ENCODE measurements at regions not wholly inside any gene's neighbourhood (a gene's known extent, or its start where the extent isn't known, plus 50 kb on each side); places are given as distances from the start of the nearest gene placed in this dataset.

DNA sequence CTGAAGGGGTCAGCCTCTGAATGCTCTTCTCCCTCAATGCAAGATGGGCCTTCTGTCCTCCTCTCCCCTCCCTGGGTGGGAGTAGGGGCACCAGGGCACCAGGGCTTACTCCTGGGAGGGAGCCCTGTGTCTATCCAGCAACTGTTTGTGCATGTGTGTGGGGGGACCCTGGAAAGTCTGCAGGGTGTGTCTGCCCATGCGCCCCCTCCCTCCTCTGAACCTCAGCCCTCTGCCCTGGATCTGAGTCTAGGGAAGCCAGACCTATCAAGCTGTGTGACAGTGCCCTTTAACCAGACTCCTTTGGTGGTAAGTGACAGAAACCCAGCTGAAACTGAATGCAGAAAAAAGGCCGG is 213.3 kb upstream of the ZNF536 start:
- CTCF ChIA-PET (ENCODE audit: low intra/inter-chr PET ratio): no interaction called here
- intact Hi-C loops (cut with micrococcal nuclease) (no loop called here), in situ Hi-C loops (cut with MboI) (no loop called here)
- Histone ChIP-seq H3K9me3 (replicated peaks; ENCODE audit: control insufficient read depth, insufficient read depth, low read depth, low read length) (no peaks in the 10 kb centered on the region), H3K9ac (ENCODE audit: insufficient read depth in 1 of 2, low read depth in 2 of 2, low read length in 2 of 2) (no peak overlapping the region), H3K27ac (ENCODE audit: extremely low read depth, low read depth, low read length) (no peak overlapping the region), H3K4me1 (replicated peaks in 1 of 2; ENCODE audit: control insufficient read depth in 2 of 2, insufficient read depth in 2 of 2, low read length in 2 of 2) (no peaks in the 10 kb centered on the region), H2AFZ (ENCODE audit: low read depth, low read length) (no peak overlapping the region), H3K9me1 (ENCODE audit: control insufficient read depth, insufficient read depth, low read length) (no peaks in the 10 kb centered on the region), H3K4me3 (no peak overlapping the region), H3K79me2 (ENCODE audit: control insufficient read depth, insufficient read depth, low read length) (no peaks in the 10 kb centered on the region), H4K20me1 (replicated peaks; ENCODE audit: control insufficient read depth, insufficient read depth, low read length) (no peaks in the 10 kb centered on the region), H3K36me3 (ENCODE audit: control insufficient read depth, insufficient read depth, low read length) (no peaks in the 10 kb centered on the region), H3K27me3 (ENCODE audit: control insufficient read depth in 2 of 2, insufficient read depth in 2 of 2, low read length in 2 of 2) (peaks cover 3 to 20% of the 10 kb centered on the region in 2 experiments; a peak in 3 of 5 replicates), H3K4me2 (ENCODE audit: insufficient read depth, low read length) (no peak overlapping the region)
- ATAC-seq: no peak
- BruUV-seq (replicated peaks): no TSS peak
- 0% methylated on average over 1 of the region's 2 CpGs for WGBS (ENCODE audit: insufficient coverage, low coverage, missing lambda C conversion rate)
- no peak for DNase-seq (ENCODE audit: extremely low read depth in 1 of 4, low spot score in 3 of 4)
- FAIRE-seq: no peak
- POLR2A ChIA-PET: no interaction called here
- TF ChIP-seq CXXC5 (CRISPR knock-in tag; IDR thresholded peaks at IDR 0.05) (no peak), ZNF586 (CRISPR knock-in tag; conservative IDR thresholded peaks at IDR 0.05) (no peak), ZNF707 (CRISPR knock-in tag; conservative IDR thresholded peaks at IDR 0.05) (no peak), OTX1 (CRISPR knock-in tag; IDR thresholded peaks at IDR 0.05) (no peak), ZNF668 (CRISPR knock-in tag; IDR thresholded peaks at IDR 0.05) (no peak)
- TF ChIP-seq, protein P1, sequence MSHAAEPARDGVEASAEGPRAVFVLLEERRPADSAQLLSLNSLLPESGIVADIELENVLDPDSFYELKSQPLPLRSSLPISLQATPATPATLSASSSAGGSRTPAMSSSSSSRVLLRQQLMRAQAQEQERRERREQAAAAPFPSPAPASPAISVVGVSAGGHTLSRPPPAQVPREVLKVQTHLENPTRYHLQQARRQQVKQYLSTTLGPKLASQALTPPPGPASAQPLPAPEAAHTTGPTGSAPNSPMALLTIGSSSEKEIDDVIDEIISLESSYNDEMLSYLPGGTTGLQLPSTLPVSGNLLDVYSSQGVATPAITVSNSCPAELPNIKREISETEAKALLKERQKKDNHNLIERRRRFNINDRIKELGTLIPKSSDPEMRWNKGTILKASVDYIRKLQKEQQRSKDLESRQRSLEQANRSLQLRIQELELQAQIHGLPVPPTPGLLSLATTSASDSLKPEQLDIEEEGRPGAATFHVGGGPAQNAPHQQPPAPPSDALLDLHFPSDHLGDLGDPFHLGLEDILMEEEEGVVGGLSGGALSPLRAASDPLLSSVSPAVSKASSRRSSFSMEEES (CRISPR knock-in tag; IDR thresholded peaks at IDR 0.05): no peak
- TF ChIP-seq, protein P2, sequence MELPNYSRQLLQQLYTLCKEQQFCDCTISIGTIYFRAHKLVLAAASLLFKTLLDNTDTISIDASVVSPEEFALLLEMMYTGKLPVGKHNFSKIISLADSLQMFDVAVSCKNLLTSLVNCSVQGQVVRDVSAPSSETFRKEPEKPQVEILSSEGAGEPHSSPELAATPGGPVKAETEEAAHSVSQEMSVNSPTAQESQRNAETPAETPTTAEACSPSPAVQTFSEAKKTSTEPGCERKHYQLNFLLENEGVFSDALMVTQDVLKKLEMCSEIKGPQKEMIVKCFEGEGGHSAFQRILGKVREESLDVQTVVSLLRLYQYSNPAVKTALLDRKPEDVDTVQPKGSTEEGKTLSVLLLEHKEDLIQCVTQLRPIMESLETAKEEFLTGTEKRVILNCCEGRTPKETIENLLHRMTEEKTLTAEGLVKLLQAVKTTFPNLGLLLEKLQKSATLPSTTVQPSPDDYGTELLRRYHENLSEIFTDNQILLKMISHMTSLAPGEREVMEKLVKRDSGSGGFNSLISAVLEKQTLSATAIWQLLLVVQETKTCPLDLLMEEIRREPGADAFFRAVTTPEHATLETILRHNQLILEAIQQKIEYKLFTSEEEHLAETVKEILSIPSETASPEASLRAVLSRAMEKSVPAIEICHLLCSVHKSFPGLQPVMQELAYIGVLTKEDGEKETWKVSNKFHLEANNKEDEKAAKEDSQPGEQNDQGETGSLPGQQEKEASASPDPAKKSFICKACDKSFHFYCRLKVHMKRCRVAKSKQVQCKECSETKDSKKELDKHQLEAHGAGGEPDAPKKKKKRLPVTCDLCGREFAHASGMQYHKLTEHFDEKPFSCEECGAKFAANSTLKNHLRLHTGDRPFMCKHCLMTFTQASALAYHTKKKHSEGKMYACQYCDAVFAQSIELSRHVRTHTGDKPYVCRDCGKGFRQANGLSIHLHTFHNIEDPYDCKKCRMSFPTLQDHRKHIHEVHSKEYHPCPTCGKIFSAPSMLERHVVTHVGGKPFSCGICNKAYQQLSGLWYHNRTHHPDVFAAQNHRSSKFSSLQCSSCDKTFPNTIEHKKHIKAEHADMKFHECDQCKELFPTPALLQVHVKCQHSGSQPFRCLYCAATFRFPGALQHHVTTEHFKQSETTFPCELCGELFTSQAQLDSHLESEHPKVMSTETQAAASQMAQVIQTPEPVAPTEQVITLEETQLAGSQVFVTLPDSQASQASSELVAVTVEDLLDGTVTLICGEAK (IDR thresholded peaks at IDR 0.05): no peak
- TF ChIP-seq, protein P2 (CRISPR knock-in tag; IDR thresholded peaks at IDR 0.05): no peak
- TF ChIP-seq, protein P3, sequence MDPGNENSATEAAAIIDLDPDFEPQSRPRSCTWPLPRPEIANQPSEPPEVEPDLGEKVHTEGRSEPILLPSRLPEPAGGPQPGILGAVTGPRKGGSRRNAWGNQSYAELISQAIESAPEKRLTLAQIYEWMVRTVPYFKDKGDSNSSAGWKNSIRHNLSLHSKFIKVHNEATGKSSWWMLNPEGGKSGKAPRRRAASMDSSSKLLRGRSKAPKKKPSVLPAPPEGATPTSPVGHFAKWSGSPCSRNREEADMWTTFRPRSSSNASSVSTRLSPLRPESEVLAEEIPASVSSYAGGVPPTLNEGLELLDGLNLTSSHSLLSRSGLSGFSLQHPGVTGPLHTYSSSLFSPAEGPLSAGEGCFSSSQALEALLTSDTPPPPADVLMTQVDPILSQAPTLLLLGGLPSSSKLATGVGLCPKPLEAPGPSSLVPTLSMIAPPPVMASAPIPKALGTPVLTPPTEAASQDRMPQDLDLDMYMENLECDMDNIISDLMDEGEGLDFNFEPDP (CRISPR knock-in tag; IDR thresholded peaks at IDR 0.05): no peak
- TF ChIP-seq, protein P4, sequence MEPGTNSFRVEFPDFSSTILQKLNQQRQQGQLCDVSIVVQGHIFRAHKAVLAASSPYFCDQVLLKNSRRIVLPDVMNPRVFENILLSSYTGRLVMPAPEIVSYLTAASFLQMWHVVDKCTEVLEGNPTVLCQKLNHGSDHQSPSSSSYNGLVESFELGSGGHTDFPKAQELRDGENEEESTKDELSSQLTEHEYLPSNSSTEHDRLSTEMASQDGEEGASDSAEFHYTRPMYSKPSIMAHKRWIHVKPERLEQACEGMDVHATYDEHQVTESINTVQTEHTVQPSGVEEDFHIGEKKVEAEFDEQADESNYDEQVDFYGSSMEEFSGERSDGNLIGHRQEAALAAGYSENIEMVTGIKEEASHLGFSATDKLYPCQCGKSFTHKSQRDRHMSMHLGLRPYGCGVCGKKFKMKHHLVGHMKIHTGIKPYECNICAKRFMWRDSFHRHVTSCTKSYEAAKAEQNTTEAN (CRISPR knock-in tag; IDR thresholded peaks at IDR 0.05): no peak

Data from K562 (cell line).